ENCODE measurements at regions not wholly inside any gene's neighbourhood (a gene's known extent, or its start where the extent isn't known, plus 50 kb on each side); places are given as distances from the start of the nearest gene placed in this dataset.

- H3K27ac ChIP-seq (ENCODE audit: low read length) = no peak overlapping the region
- H2AFZ ChIP-seq (ENCODE audit: low read depth, low read length) = no peak overlapping the region
- H3K4me3 ChIP-seq (ENCODE audit: low read length) = no peak overlapping the region
- H3K9me3 ChIP-seq (ENCODE audit: low read length) = no peaks in the 10 kb centered on the region
- H3K9me2 ChIP-seq (ENCODE audit: insufficient read depth, low read length) = no peaks in the 10 kb centered on the region
- no peaks in the 10 kb centered on the region for H4K20me1 ChIP-seq (ENCODE audit: insufficient read depth)
- H3K27me3 ChIP-seq (ENCODE audit: insufficient read depth, low read depth, low read length) = no peaks in the 10 kb centered on the region
- no peak overlapping the region for H3K4me2 ChIP-seq (ENCODE audit: low read length)
- TF ChIP-seq EP300 (conservative IDR thresholded peaks at IDR 0.05; ENCODE audit: poor library complexity, severe bottlenecking) (no peak), POLR2AphosphoS5 (IDR thresholded peaks at IDR 0.05) (no peak), RAD21 (conservative IDR thresholded peaks at IDR 0.05) (no peak), CTCF (IDR thresholded peaks at IDR 0.05; ENCODE audit: poor library complexity, severe bottlenecking) (no peak), TAF1 (IDR thresholded peaks at IDR 0.05; ENCODE audit: low read depth) (no peak), MXI1 (conservative IDR thresholded peaks at IDR 0.05; ENCODE audit: poor library complexity, severe bottlenecking) (no peak), SMC3 (conservative IDR thresholded peaks at IDR 0.05; ENCODE audit: poor library complexity) (no peak), EZH2 (IDR thresholded peaks at IDR 0.05; ENCODE audit: borderline replicate concordance, insufficient read depth, low read length, poor library complexity, severe bottlenecking) (no peak)
- TF ChIP-seq, protein P1, sequence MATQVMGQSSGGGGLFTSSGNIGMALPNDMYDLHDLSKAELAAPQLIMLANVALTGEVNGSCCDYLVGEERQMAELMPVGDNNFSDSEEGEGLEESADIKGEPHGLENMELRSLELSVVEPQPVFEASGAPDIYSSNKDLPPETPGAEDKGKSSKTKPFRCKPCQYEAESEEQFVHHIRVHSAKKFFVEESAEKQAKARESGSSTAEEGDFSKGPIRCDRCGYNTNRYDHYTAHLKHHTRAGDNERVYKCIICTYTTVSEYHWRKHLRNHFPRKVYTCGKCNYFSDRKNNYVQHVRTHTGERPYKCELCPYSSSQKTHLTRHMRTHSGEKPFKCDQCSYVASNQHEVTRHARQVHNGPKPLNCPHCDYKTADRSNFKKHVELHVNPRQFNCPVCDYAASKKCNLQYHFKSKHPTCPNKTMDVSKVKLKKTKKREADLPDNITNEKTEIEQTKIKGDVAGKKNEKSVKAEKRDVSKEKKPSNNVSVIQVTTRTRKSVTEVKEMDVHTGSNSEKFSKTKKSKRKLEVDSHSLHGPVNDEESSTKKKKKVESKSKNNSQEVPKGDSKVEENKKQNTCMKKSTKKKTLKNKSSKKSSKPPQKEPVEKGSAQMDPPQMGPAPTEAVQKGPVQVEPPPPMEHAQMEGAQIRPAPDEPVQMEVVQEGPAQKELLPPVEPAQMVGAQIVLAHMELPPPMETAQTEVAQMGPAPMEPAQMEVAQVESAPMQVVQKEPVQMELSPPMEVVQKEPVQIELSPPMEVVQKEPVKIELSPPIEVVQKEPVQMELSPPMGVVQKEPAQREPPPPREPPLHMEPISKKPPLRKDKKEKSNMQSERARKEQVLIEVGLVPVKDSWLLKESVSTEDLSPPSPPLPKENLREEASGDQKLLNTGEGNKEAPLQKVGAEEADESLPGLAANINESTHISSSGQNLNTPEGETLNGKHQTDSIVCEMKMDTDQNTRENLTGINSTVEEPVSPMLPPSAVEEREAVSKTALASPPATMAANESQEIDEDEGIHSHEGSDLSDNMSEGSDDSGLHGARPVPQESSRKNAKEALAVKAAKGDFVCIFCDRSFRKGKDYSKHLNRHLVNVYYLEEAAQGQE (IDR thresholded peaks at IDR 0.05; ENCODE audit: borderline replicate concordance) = no peak
- H3K9ac ChIP-seq (ENCODE audit: low read length) = no peak overlapping the region
- no peaks in the 10 kb centered on the region for H3K79me2 ChIP-seq (replicated peaks; ENCODE audit: insufficient read depth, low read length)
- no peaks in the 10 kb centered on the region for H3F3A ChIP-seq (ENCODE audit: insufficient read depth, low read length, poor library complexity, severe bottlenecking)
- no peaks in the 10 kb centered on the region for H3K36me3 ChIP-seq (ENCODE audit: insufficient read depth, low read length)
Observed at GRCh38 chr5:144035046-144035740, 135.3 kb downstream of the YIPF5 start.

GRCh38 chr5:144036476-144036875 is 134.0 kb downstream of the YIPF5 start:
- Histone ChIP-seq H3K4me3 (ENCODE audit: low read length) (no peak overlapping the region), H3K9me2 (ENCODE audit: insufficient read depth, low read length) (no peaks in the 10 kb centered on the region), H4K20me1 (ENCODE audit: insufficient read depth) (no peaks in the 10 kb centered on the region), H3K27me3 (ENCODE audit: insufficient read depth, low read depth, low read length) (no peaks in the 10 kb centered on the region), H3K79me2 (replicated peaks; ENCODE audit: insufficient read depth, low read length) (no peaks in the 10 kb centered on the region), H3K27ac (ENCODE audit: low read length) (no peak overlapping the region), H3K9me3 (ENCODE audit: low read length) (no peaks in the 10 kb centered on the region), H3K36me3 (ENCODE audit: insufficient read depth, low read length) (no peaks in the 10 kb centered on the region), H3K4me2 (ENCODE audit: low read length) (no peak overlapping the region), H3K9ac (ENCODE audit: low read length) (no peak overlapping the region), H3F3A (ENCODE audit: insufficient read depth, low read length, poor library complexity, severe bottlenecking) (no peaks in the 10 kb centered on the region), H2AFZ (ENCODE audit: low read depth, low read length) (no peak overlapping the region)
- no peak for TF ChIP-seq MXI1 (conservative IDR thresholded peaks at IDR 0.05; ENCODE audit: poor library complexity, severe bottlenecking)
- no peak for TF ChIP-seq CTCF (IDR thresholded peaks at IDR 0.05; ENCODE audit: poor library complexity, severe bottlenecking)
- no peak for TF ChIP-seq TAF1 (IDR thresholded peaks at IDR 0.05; ENCODE audit: low read depth)
- no peak for TF ChIP-seq SMC3 (conservative IDR thresholded peaks at IDR 0.05; ENCODE audit: poor library complexity)
- no peak for TF ChIP-seq EZH2 (IDR thresholded peaks at IDR 0.05; ENCODE audit: borderline replicate concordance, insufficient read depth, low read length, poor library complexity, severe bottlenecking)
- TF ChIP-seq RAD21 (conservative IDR thresholded peaks at IDR 0.05) = no peak
- TF ChIP-seq, protein P1 (IDR thresholded peaks at IDR 0.05; ENCODE audit: borderline replicate concordance) = no peak
- no peak for TF ChIP-seq POLR2AphosphoS5 (IDR thresholded peaks at IDR 0.05)
- TF ChIP-seq EP300 (conservative IDR thresholded peaks at IDR 0.05; ENCODE audit: poor library complexity, severe bottlenecking) = no peak

Data from neural cell (in vitro differentiated cells).